A673 (cell line): ENCODE measurements at regions not wholly inside any gene's neighbourhood (a gene's known extent, or its start where the extent isn't known, plus 50 kb on each side); places are given as distances from the start of the nearest gene placed in this dataset.

Source experiments
- BruUV-seq: library from RNA; stranded (reverse); fragments of 400-500 nt; replicated peaks from 2 replicates; lab custom pipeline; 2021; lab: Mats Ljungman, UMichigan
- CTCF ChIA-PET: fragments of 300-600 bp; sonication (Branson Sonifier 250); formaldehyde crosslinking; loops from one replicate; lab custom pipeline; 2022; ENCODE audit warnings: antibody characterized with exemption; lab: Charles Lee
- POLR2A ChIA-PET: fragments of 300-600 bp; sonication (Branson Sonifier 250); formaldehyde crosslinking; loops from one replicate; lab custom pipeline; 2022; ENCODE audit warnings: antibody characterized with exemption; ENCODE audit not compliant: low non-redundant PET; lab: Charles Lee
- DNase-seq: peaks from one replicate; pipeline ENCODE4 v3.0.0-alpha.2; 2015; ENCODE audit warnings: low spot score
- H3K27ac ChIP-seq: fragments of 200-600 bp; sonication (generic); 2 replicates; pipeline ENCODE4 v1.5.1; 2016; ENCODE audit warnings: mixed run types, low read depth, mild to moderate bottlenecking, mixed read lengths, antibody characterized with exemption, low read length; ENCODE audit not compliant: poor library complexity, severe bottlenecking
- H3K27me3 ChIP-seq: fragments of 200-600 bp; sonication (generic); replicated peaks from 2 replicates; pipeline ENCODE4 v1.6.1; 2017; ENCODE audit warnings: mixed run types, low read depth, mild to moderate bottlenecking, mixed read lengths, antibody characterized with exemption, low read length; ENCODE audit not compliant: insufficient read depth, poor library complexity
- H3K36me3 ChIP-seq: fragments of 200-600 bp; sonication (generic); 2 replicates; pipeline ENCODE4 v1.6.1; 2016; ENCODE audit warnings: mixed run types, mild to moderate bottlenecking, mixed read lengths, antibody characterized with exemption, low read length; ENCODE audit not compliant: insufficient read depth, poor library complexity, severe bottlenecking
- H3K4me1 ChIP-seq: fragments of 200-600 bp; sonication (generic); 2 replicates; pipeline ENCODE4 v1.6.1; 2017; ENCODE audit warnings: mixed run types, mild to moderate bottlenecking, mixed read lengths, antibody characterized with exemption, low read length; ENCODE audit not compliant: insufficient read depth, poor library complexity, severe bottlenecking
- H3K4me3 ChIP-seq: fragments of 200-600 bp; sonication (generic); 2 replicates; pipeline ENCODE4 v1.5.1; 2016; ENCODE audit warnings: low read depth, mixed run types, mild to moderate bottlenecking, mixed read lengths, low read length; ENCODE audit not compliant: poor library complexity, severe bottlenecking
- H3K9me3 ChIP-seq: fragments of 200-600 bp; sonication (generic); 2 replicates; pipeline ENCODE4 v1.6.1; 2016; ENCODE audit warnings: mixed run types, low read depth, mild to moderate bottlenecking, mixed read lengths, antibody characterized with exemption, low read length; ENCODE audit not compliant: poor library complexity, severe bottlenecking
- EZH2 ChIP-seq: fragments of 200-600 bp; sonication (generic); IDR thresholded peaks from 2 replicates; pipeline ENCODE4 v1.6.1; 2017; ENCODE audit warnings: borderline replicate concordance, low read depth, mild to moderate bottlenecking, mixed read lengths, antibody characterized with exemption, low read length; ENCODE audit not compliant: poor library complexity, severe bottlenecking
- intact Hi-C: fragments of 100-400 bp; cut with micrococcal nuclease; formaldehyde crosslinking; loops from one replicate; pipeline ENCODE4 v1.10.0; 2022; ENCODE audit not compliant: unreplicated experiment
- TF ChIP-seq, protein P1 (sequence below): fragments of 300-800, 200-600 bp; sonication (generic); conservative IDR thresholded peaks from 2 replicates; pipeline ENCODE4 v1.5.1; 2017; ENCODE audit warnings: low read depth, mild to moderate bottlenecking, antibody characterized with exemption, low read length, moderate library complexity, mixed read lengths

DNA sequence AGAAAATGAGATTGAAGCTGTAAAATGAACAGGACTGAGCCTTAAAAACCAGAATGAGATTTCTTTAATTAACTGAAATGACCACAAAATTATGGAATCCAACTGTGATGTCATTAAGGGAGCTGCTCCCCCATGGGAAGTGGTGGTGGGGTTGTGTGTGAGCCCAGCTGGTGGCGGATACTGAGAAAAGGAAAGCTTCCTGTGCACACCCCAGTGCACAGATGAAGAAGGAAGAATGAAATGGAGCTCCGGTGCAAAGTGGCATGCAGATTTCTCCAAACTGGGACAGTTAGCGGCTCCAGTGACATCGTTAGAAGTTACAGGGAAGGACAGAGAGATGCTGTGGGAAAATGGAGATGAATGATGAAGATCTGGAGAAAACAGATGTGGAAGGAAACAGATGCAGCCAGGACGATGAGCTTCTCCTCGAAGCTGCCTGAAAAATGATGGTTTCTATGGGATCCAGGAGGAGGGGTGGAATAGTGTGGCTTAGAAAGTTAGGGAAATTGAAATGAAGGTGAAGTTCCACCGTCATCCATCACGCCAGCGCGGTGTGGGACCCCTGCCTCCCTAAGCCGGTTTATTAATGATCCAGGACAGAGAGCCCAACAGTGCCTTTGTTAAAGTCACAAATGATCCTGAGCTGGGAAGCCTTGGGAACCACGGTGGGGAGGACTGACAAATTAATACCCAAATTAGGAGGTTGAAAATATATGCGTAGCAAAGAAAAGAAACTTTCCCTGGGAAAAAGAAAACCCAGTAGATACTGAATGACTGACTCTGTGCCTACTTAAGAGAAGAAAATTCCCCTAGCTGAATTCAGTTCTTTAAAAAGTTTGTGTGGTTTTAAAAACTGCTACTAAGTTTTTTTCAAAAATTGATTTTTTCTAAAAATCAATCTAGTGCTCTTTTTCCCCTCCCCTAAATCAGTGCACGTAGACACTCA is 77.2 kb downstream of the TSN start:
- ChIA-PET POLR2A (no interaction called here), CTCF (no interaction called here)
- no TSS peak for BruUV-seq
- intact Hi-C loops: no loop called here
- DNase-seq: peak; percentile 52
- Histone ChIP-seq H3K4me3 (no peak overlapping the region), H3K36me3 (no peaks in the 10 kb centered on the region), H3K9me3 (no peaks in the 10 kb centered on the region), H3K27me3 (no peaks in the 10 kb centered on the region), H3K27ac (no peak overlapping the region), H3K4me1 (no peaks in the 10 kb centered on the region)
- no peak for TF ChIP-seq EZH2
- TF ChIP-seq, protein P1, sequence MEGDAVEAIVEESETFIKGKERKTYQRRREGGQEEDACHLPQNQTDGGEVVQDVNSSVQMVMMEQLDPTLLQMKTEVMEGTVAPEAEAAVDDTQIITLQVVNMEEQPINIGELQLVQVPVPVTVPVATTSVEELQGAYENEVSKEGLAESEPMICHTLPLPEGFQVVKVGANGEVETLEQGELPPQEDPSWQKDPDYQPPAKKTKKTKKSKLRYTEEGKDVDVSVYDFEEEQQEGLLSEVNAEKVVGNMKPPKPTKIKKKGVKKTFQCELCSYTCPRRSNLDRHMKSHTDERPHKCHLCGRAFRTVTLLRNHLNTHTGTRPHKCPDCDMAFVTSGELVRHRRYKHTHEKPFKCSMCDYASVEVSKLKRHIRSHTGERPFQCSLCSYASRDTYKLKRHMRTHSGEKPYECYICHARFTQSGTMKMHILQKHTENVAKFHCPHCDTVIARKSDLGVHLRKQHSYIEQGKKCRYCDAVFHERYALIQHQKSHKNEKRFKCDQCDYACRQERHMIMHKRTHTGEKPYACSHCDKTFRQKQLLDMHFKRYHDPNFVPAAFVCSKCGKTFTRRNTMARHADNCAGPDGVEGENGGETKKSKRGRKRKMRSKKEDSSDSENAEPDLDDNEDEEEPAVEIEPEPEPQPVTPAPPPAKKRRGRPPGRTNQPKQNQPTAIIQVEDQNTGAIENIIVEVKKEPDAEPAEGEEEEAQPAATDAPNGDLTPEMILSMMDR: no peak

DNA sequence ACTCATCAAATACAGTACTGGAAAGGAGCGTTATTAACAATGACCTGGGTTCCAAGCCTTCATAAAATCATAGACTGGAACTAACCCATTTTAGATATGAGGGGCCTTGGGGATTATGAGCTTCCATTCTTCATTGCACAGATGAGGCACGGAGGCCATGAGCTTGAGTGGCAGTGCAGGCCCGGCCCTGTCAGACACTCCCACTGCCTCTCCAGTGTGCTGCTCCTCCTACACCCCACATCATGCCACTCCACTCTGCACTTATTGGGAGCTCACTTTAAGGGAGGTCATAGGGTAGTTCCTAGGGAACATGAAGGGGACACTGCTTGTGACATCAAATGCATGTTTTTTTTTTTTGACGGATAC is 77.9 kb downstream of the TSN start:
- H3K27ac ChIP-seq: no peak overlapping the region
- BruUV-seq: no TSS peak
- no peaks in the 10 kb centered on the region for H3K36me3 ChIP-seq
- peaks cover 3% of the 10 kb centered on the region for H3K9me3 ChIP-seq
- H3K4me1 ChIP-seq: no peaks in the 10 kb centered on the region
- intact Hi-C loops: no loop called here
- H3K27me3 ChIP-seq: no peaks in the 10 kb centered on the region
- ChIA-PET POLR2A (no interaction called here), CTCF (no interaction called here)
- no peak for DNase-seq
- TF ChIP-seq, protein P1: no peak
- TF ChIP-seq EZH2: no peak
- no peak overlapping the region for H3K4me3 ChIP-seq

DNA sequence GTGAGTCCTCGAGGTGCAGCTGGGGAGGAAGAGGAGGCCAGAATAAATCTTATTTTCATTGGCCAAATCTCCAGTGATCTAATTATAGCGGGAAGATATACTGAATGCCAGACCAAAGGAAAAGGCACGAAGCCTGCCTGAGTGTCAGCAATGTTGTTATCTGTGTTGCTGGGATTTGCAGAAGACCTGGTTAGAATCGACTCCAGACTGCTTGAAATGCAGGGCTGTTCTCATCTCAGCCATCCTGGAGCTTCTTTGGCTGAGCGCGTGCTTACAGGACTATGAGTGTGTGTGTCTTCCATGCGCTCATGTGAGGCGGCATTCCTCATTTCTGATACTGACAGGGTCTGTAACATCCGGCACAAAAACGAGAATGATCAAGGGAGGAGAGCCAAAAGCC is 81.2 kb downstream of the TSN start:
- no TSS peak for BruUV-seq
- intact Hi-C loops: no loop called here
- CTCF ChIA-PET: no interaction called here
- H3K36me3 ChIP-seq: no peaks in the 10 kb centered on the region
- peaks cover 3% of the 10 kb centered on the region for H3K9me3 ChIP-seq
- no peak overlapping the region for H3K4me3 ChIP-seq
- POLR2A ChIA-PET: no interaction called here
- no peaks in the 10 kb centered on the region for H3K27me3 ChIP-seq
- H3K4me1 ChIP-seq: no peaks in the 10 kb centered on the region
- no peak for DNase-seq
- no peak overlapping the region for H3K27ac ChIP-seq
- TF ChIP-seq, protein P1: no peak
- TF ChIP-seq EZH2: no peak
